IPS-20b (cell line): ENCODE measurements at regions not wholly inside any gene's neighbourhood (a gene's known extent, or its start where the extent isn't known, plus 50 kb on each side); places are given as distances from the start of the nearest gene placed in this dataset.
"Not testable (repeated sequence)": the region's sequence is repeated elsewhere in the genome, so short reads cannot be mapped to it uniquely, and the experiment has no call there.

Experiments
- H3K27ac ChIP-seq: one replicate; pipeline ENCODE4 v1.5.1; 2013; ENCODE audit warnings: low read length
- H3K27me3 ChIP-seq: 2 replicates; pipeline ENCODE4 v1.6.1; 2013; ENCODE audit warnings: mild to moderate bottlenecking, low read length, inconsistent platforms; ENCODE audit not compliant: insufficient read depth
- H3K36me3 ChIP-seq: 2 replicates; pipeline ENCODE4 v1.6.1; 2013; ENCODE audit warnings: low read depth, mild to moderate bottlenecking, inconsistent platforms, low read length, moderate library complexity; ENCODE audit not compliant: insufficient read depth
- H3K4me1 ChIP-seq: 2 replicates; pipeline ENCODE4 v1.6.1; 2013; ENCODE audit warnings: mild to moderate bottlenecking, control low read depth, inconsistent platforms, low read length, moderate library complexity; ENCODE audit not compliant: insufficient read depth
- H3K4me3 ChIP-seq: 2 replicates; pipeline ENCODE4 v1.5.1; 2013; ENCODE audit warnings: mild to moderate bottlenecking, low read length, inconsistent platforms
- H3K9ac ChIP-seq: 2 replicates; pipeline ENCODE4 v1.6.1; 2013; ENCODE audit warnings: low read depth, mild to moderate bottlenecking, inconsistent platforms, low read length, moderate library complexity
- H3K9me3 ChIP-seq: 2 replicates; pipeline ENCODE4 v1.6.1; 2013; ENCODE audit warnings: mild to moderate bottlenecking, low read depth, low read length, inconsistent platforms; ENCODE audit not compliant: insufficient read depth

GRCh38 chr3:103992469-103992868, 1374.2 kb upstream of the ALCAM start:
- Histone ChIP-seq H3K36me3 (no peaks in the 10 kb centered on the region), H3K27me3 (no peaks in the 10 kb centered on the region), H3K27ac (no peak overlapping the region), H3K9me3 (no peaks in the 10 kb centered on the region), H3K4me1 (no peaks in the 10 kb centered on the region), H3K9ac (no peak overlapping the region), H3K4me3 (no peak overlapping the region)

- H3K27ac ChIP-seq, result no peak overlapping the region
- no peaks in the 10 kb centered on the region for H3K4me1 ChIP-seq
- no peaks in the 10 kb centered on the region for H3K27me3 ChIP-seq
- no peaks in the 10 kb centered on the region for H3K9me3 ChIP-seq
- no peak overlapping the region for H3K4me3 ChIP-seq
- no peaks in the 10 kb centered on the region for H3K36me3 ChIP-seq
- no peak overlapping the region for H3K9ac ChIP-seq
These were observed 1361.8 kb upstream of the ALCAM start for GRCh38 chr3:104004956-104005355.

- Histone ChIP-seq H3K4me3 (no peak overlapping the region), H3K9ac (no peak overlapping the region), H3K27me3 (no peaks in the 10 kb centered on the region), H3K36me3 (no peaks in the 10 kb centered on the region), H3K9me3 (no peaks in the 10 kb centered on the region), H3K4me1 (no peaks in the 10 kb centered on the region), H3K27ac (no peak overlapping the region)
These were observed 1360.9 kb upstream of the ALCAM start for GRCh38 chr3:104005815-104006214.

- no peak overlapping the region for H3K4me3 ChIP-seq
- no peaks in the 10 kb centered on the region for H3K27me3 ChIP-seq
- no peaks in the 10 kb centered on the region for H3K4me1 ChIP-seq
- H3K27ac ChIP-seq, result no peak overlapping the region
- H3K9ac ChIP-seq, result no peak overlapping the region
- H3K36me3 ChIP-seq, result no peaks in the 10 kb centered on the region
- peaks cover 11% of the 10 kb centered on the region; the same call in 1 of the 2 replicates for H3K9me3 ChIP-seq
These were observed 1348.2 kb upstream of the ALCAM start for GRCh38 chr3:104018541-104018940.

GRCh38 chr3:104031598-104031997, 1335.1 kb upstream of the ALCAM start:
- no peak overlapping the region for H3K4me3 ChIP-seq
- H3K36me3 ChIP-seq, result no peaks in the 10 kb centered on the region
- H3K9ac ChIP-seq, result no peak overlapping the region
- no peaks in the 10 kb centered on the region for H3K9me3 ChIP-seq
- no peak overlapping the region for H3K27ac ChIP-seq
- 0 out of 2 replicates have a peak, but pooled peaks cover 6% of the 10 kb centered on the region for H3K4me1 ChIP-seq
- H3K27me3 ChIP-seq, result no peaks in the 10 kb centered on the region

- Histone ChIP-seq H3K9me3 (no peaks in the 10 kb centered on the region), H3K27me3 (no peaks in the 10 kb centered on the region), H3K4me3 (no peak overlapping the region), H3K27ac (no peak overlapping the region), H3K9ac (no peak overlapping the region), H3K36me3 (no peaks in the 10 kb centered on the region), H3K4me1 (0 out of 2 replicates have a peak, but pooled peaks cover 6% of the 10 kb centered on the region)
These were observed 1334.4 kb upstream of the ALCAM start for GRCh38 chr3:104032283-104032682.

- no peak overlapping the region for H3K27ac ChIP-seq
These were observed 1325.8 kb upstream of the ALCAM start for GRCh38 chr3:104040896-104041295.

GRCh38 chr3:104043001-104043543, 1323.6 kb upstream of the ALCAM start:
- not testable (repeated sequence) for H3K4me1 ChIP-seq, H3K27me3 ChIP-seq, H3K4me3 ChIP-seq, H3K9me3 ChIP-seq, H3K36me3 ChIP-seq, H3K27ac ChIP-seq, H3K9ac ChIP-seq

More at GRCh38 chr3:104040896-104041295, 1325.8 kb upstream of the ALCAM start:
- no peak overlapping the region for H3K4me3 ChIP-seq
- no peaks in the 10 kb centered on the region for H3K4me1 ChIP-seq
- no peaks in the 10 kb centered on the region for H3K36me3 ChIP-seq
- H3K9me3 ChIP-seq, result no peaks in the 10 kb centered on the region
- no peak overlapping the region for H3K9ac ChIP-seq
- H3K27me3 ChIP-seq, result no peaks in the 10 kb centered on the region

- Histone ChIP-seq H3K4me1 (no peaks in the 10 kb centered on the region), H3K4me3 (no peak overlapping the region), H3K36me3 (no peaks in the 10 kb centered on the region), H3K27ac (no peak overlapping the region), H3K9me3 (no peaks in the 10 kb centered on the region), H3K9ac (no peak overlapping the region), H3K27me3 (no peaks in the 10 kb centered on the region)
These were observed 1322.7 kb upstream of the ALCAM start for GRCh38 chr3:104044002-104044401.

- Histone ChIP-seq H3K9ac (no peak overlapping the region), H3K36me3 (no peaks in the 10 kb centered on the region), H3K4me1 (peaks cover 13% of the 10 kb centered on the region; the same call in 1 of the 2 replicates), H3K27me3 (no peaks in the 10 kb centered on the region), H3K27ac (no peak overlapping the region), H3K9me3 (no peaks in the 10 kb centered on the region), H3K4me3 (no peak overlapping the region)
These were observed 1300.1 kb upstream of the ALCAM start for GRCh38 chr3:104066658-104067057.

- no peaks in the 10 kb centered on the region for H3K27me3 ChIP-seq
- H3K9me3 ChIP-seq, result peaks cover 5% of the 10 kb centered on the region; the same call in 1 of the 2 replicates
- no peak overlapping the region for H3K4me3 ChIP-seq
- peaks cover 13% of the 10 kb centered on the region; the same call in 1 of the 2 replicates for H3K4me1 ChIP-seq
- no peak overlapping the region for H3K9ac ChIP-seq
- H3K36me3 ChIP-seq, result no peaks in the 10 kb centered on the region
- H3K27ac ChIP-seq, result no peak overlapping the region
These were observed 1297.6 kb upstream of the ALCAM start for GRCh38 chr3:104069114-104069513.

GRCh38 chr3:104070906-104071305, 1295.8 kb upstream of the ALCAM start:
- peaks cover 5% of the 10 kb centered on the region; the same call in 1 of the 2 replicates for H3K9me3 ChIP-seq
- H3K27ac ChIP-seq, result no peak overlapping the region
- H3K4me3 ChIP-seq, result no peak overlapping the region
- no peaks in the 10 kb centered on the region for H3K36me3 ChIP-seq
- H3K4me1 ChIP-seq, result peaks cover 12% of the 10 kb centered on the region; the same call in 1 of the 2 replicates
- no peak overlapping the region for H3K9ac ChIP-seq
- no peaks in the 10 kb centered on the region for H3K27me3 ChIP-seq
